DND-41 (cell line): ENCODE measurements at regions not wholly inside any gene's neighbourhood (a gene's known extent, or its start where the extent isn't known, plus 50 kb on each side); places are given as distances from the start of the nearest gene placed in this dataset.

ENCODE experiments used
- EZH2 ChIP-seq: IDR thresholded peaks from 3 replicates; pipeline ENCODE4 v1.6.1; 2012; ENCODE audit warnings: borderline replicate concordance, low read depth, mild to moderate bottlenecking, moderate library complexity, low read length, inconsistent platforms; ENCODE audit not compliant: severe bottlenecking
- TF ChIP-seq, protein P1 (sequence below): IDR thresholded peaks from 2 replicates; pipeline ENCODE4 v1.5.1; 2012; ENCODE audit warnings: borderline replicate concordance, low read length, moderate library complexity, mild to moderate bottlenecking; ENCODE audit not compliant: poor library complexity, severe bottlenecking; ENCODE audit errors: extremely low read depth

DNA sequence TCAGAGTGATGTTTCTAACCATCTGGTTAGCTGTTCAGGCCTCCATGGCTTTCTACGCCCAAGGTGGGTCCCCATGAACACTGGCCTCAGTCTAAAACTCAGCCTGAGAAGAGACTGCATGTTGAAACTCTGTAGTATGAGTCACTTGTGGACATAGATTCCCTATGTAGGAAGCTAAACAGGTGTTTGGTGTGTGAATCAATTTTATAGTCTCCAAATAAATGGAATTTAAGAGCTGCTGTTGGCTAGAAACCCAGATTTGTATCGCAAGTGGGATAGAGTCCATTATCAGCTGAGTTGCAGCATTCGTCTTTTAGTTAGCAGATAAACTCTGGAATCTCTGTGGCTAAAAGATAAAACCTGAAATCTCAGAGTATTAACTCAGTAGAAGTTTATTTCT lies 131.4 kb downstream of the KCNS3 start:
- TF ChIP-seq, protein P1, sequence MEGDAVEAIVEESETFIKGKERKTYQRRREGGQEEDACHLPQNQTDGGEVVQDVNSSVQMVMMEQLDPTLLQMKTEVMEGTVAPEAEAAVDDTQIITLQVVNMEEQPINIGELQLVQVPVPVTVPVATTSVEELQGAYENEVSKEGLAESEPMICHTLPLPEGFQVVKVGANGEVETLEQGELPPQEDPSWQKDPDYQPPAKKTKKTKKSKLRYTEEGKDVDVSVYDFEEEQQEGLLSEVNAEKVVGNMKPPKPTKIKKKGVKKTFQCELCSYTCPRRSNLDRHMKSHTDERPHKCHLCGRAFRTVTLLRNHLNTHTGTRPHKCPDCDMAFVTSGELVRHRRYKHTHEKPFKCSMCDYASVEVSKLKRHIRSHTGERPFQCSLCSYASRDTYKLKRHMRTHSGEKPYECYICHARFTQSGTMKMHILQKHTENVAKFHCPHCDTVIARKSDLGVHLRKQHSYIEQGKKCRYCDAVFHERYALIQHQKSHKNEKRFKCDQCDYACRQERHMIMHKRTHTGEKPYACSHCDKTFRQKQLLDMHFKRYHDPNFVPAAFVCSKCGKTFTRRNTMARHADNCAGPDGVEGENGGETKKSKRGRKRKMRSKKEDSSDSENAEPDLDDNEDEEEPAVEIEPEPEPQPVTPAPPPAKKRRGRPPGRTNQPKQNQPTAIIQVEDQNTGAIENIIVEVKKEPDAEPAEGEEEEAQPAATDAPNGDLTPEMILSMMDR: no peak
- no peak for TF ChIP-seq EZH2
